MM.1S (cell line): ENCODE measurements at regions not wholly inside any gene's neighbourhood (a gene's known extent, or its start where the extent isn't known, plus 50 kb on each side); places are given as distances from the start of the nearest gene placed in this dataset.

Experiments used
- DNase-seq: peaks from one replicate; pipeline ENCODE4 v3.0.0-alpha.2; 2015
- H2AFZ ChIP-seq: fragments of 300-600 bp; sonication (generic); 2 replicates; pipeline ENCODE4 v1.6.0; 2016; ENCODE audit warnings: antibody characterized with exemption, low read length
- H3F3A ChIP-seq: fragments of 300-600 bp; sonication (generic); 2 replicates; pipeline ENCODE4 v1.6.1; 2016; ENCODE audit warnings: mild to moderate bottlenecking, antibody characterized with exemption, low read length, moderate library complexity, mixed read lengths; ENCODE audit not compliant: insufficient read depth
- H3K27ac ChIP-seq: fragments of 300-600 bp; sonication (generic); 2 replicates; pipeline ENCODE4 v1.5.1; 2016; ENCODE audit warnings: mild to moderate bottlenecking, low read length
- H3K27me3 ChIP-seq: fragments of 300-600 bp; sonication (generic); replicated peaks from 2 replicates; pipeline ENCODE4 v1.6.0; 2016; ENCODE audit warnings: low read length; ENCODE audit not compliant: insufficient read depth
- H3K36me3 ChIP-seq: fragments of 300-600 bp; sonication (generic); replicated peaks from 2 replicates; pipeline ENCODE4 v1.6.1; 2016; ENCODE audit warnings: mild to moderate bottlenecking, low read length, mixed read lengths; ENCODE audit not compliant: insufficient read depth
- H3K4me1 ChIP-seq: fragments of 300-600 bp; sonication (generic); 2 replicates; pipeline ENCODE4 v1.6.1; 2016; ENCODE audit warnings: low read length, mixed read lengths
- H3K4me2 ChIP-seq: fragments of 300-600 bp; sonication (generic); 2 replicates; pipeline ENCODE4 v1.6.0; 2016; ENCODE audit warnings: low read depth, low read length
- H3K4me3 ChIP-seq: fragments of 300-600 bp; sonication (generic); 2 replicates; pipeline ENCODE4 v1.5.1; 2016; ENCODE audit warnings: low read length, mixed read lengths
- H3K79me2 ChIP-seq: fragments of 300-600 bp; sonication (generic); 2 replicates; pipeline ENCODE4 v1.6.1; 2016; ENCODE audit warnings: mixed run types, low read length, mixed read lengths
- H3K9ac ChIP-seq: fragments of 300-600 bp; sonication (generic); 2 replicates; pipeline ENCODE4 v1.6.1; 2016; ENCODE audit warnings: low read length, mixed read lengths
- H3K9me2 ChIP-seq: fragments of 300-600 bp; sonication (generic); replicated peaks from 2 replicates; pipeline ENCODE4 v1.6.1; 2016; ENCODE audit warnings: mild to moderate bottlenecking, low read length, mixed read lengths; ENCODE audit not compliant: insufficient read depth
- H3K9me3 ChIP-seq: fragments of 300-600 bp; sonication (generic); replicated peaks from 2 replicates; pipeline ENCODE4 v1.6.1; 2016; ENCODE audit warnings: mild to moderate bottlenecking, low read length, mixed read lengths; ENCODE audit not compliant: insufficient read depth
- H4K20me1 ChIP-seq: fragments of 300-600 bp; sonication (generic); 2 replicates; pipeline ENCODE4 v1.6.1; 2016; ENCODE audit warnings: mild to moderate bottlenecking, low read length, moderate library complexity, mixed read lengths; ENCODE audit not compliant: insufficient read depth
- CTCF ChIP-seq: fragments of 300-600 bp; sonication (generic); IDR thresholded peaks from 2 replicates; pipeline ENCODE4 v1.5.1; 2016; ENCODE audit warnings: antibody characterized with exemption, low read length, mixed read lengths
- EZH2 ChIP-seq: fragments of 300-600 bp; sonication (generic); optimal IDR thresholded peaks from 2 replicates; pipeline ENCODE3; 2017; ENCODE audit warnings: low read depth, mild to moderate bottlenecking, antibody characterized with exemption, low read length, mixed read lengths
- EZH2phosphoT487 ChIP-seq: fragments of 300-600 bp; sonication (generic); IDR thresholded peaks from 2 replicates; pipeline ENCODE4 v1.6.1; 2018; ENCODE audit warnings: antibody characterized with exemption, low read length

- no peak for DNase-seq
- Histone ChIP-seq H3K79me2 (no peaks in the 10 kb centered on the region), H3K4me2 (no peak overlapping the region), H4K20me1 (no peaks in the 10 kb centered on the region), H3F3A (no peaks in the 10 kb centered on the region), H3K9me2 (no peaks in the 10 kb centered on the region), H3K4me1 (no peaks in the 10 kb centered on the region), H3K4me3 (no peak overlapping the region), H3K9me3 (no peaks in the 10 kb centered on the region), H3K36me3 (no peaks in the 10 kb centered on the region), H2AFZ (no peak overlapping the region), H3K9ac (no peak overlapping the region), H3K27me3 (no peaks in the 10 kb centered on the region), H3K27ac (no peak overlapping the region)
- TF ChIP-seq EZH2phosphoT487 (no peak), EZH2 (no peak), CTCF (no peak)
Observed at GRCh38 chr12:115140981-115141655, 457.1 kb upstream of the TBX3 start.

- no peaks in the 10 kb centered on the region for H3F3A ChIP-seq
- H4K20me1 ChIP-seq: no peaks in the 10 kb centered on the region
- H3K4me3 ChIP-seq: no peak overlapping the region
- no peak overlapping the region for H3K27ac ChIP-seq
- no peak for DNase-seq
- no peak overlapping the region for H2AFZ ChIP-seq
- H3K4me2 ChIP-seq: no peak overlapping the region
- TF ChIP-seq EZH2 (no peak), EZH2phosphoT487 (no peak), CTCF (no peak)
- H3K27me3 ChIP-seq: no peaks in the 10 kb centered on the region
- H3K79me2 ChIP-seq: no peaks in the 10 kb centered on the region
- no peaks in the 10 kb centered on the region for H3K4me1 ChIP-seq
- no peaks in the 10 kb centered on the region for H3K9me3 ChIP-seq
- H3K9ac ChIP-seq: no peak overlapping the region
- H3K9me2 ChIP-seq: no peaks in the 10 kb centered on the region
- no peaks in the 10 kb centered on the region for H3K36me3 ChIP-seq
Observed at GRCh38 chr12:115137812-115138521, 454.0 kb upstream of the TBX3 start.

DNA sequence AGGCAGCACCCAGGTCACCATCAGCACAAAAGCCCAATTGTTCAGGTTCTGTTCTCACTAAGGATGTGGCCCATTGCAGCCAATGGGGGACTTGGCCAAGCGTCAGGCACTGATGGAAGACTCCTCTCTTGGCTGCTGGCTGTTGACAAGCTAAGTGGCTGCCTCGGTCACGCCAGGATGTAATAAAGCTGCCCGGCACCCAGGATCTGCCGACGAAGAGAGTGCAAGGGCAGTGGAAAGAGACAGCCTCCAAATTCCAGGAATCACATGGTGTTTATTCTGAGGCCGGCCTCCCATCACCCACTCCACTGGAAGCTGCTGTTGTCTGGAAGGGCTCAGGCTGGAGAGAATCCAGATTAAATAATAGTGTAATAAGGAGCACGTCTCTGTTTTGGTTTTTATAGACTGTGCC is 451.8 kb upstream of the TBX3 start:
- Histone ChIP-seq H3F3A (no peaks in the 10 kb centered on the region), H3K27me3 (no peaks in the 10 kb centered on the region), H4K20me1 (no peaks in the 10 kb centered on the region), H3K9me2 (no peaks in the 10 kb centered on the region), H3K9me3 (no peaks in the 10 kb centered on the region), H3K27ac (no peak overlapping the region), H2AFZ (no peak overlapping the region), H3K36me3 (no peaks in the 10 kb centered on the region), H3K79me2 (no peaks in the 10 kb centered on the region), H3K4me1 (no peaks in the 10 kb centered on the region), H3K4me2 (no peak overlapping the region), H3K4me3 (no peak overlapping the region), H3K9ac (no peak overlapping the region)
- no peak for DNase-seq
- TF ChIP-seq CTCF (no peak), EZH2phosphoT487 (no peak), EZH2 (no peak)
